Gastroesophageal sphincter (tissue), 3 donors: ENCODE measurements at regions not wholly inside any gene's neighbourhood (a gene's known extent, or its start where the extent isn't known, plus 50 kb on each side); places are given as distances from the start of the nearest gene placed in this dataset.

Source experiments
- CTCF ChIP-seq, 4 experiments: fragments of 200-600 bp in 2 of 4; fragments of 450-650 bp in 2 of 4; sonication (generic) in 1 of 4; IDR thresholded peaks; one replicate each; pipeline ENCODE4 v1.5.1; 2017 to 2019; ENCODE audit warnings: antibody characterized with exemption in 4 of 4, mild to moderate bottlenecking in 2 of 4, moderate library complexity in 2 of 4
- EP300 ChIP-seq: sonication (generic); formaldehyde crosslinking; IDR thresholded peaks from one replicate; pipeline ENCODE4 v1.6.1; 2017; ENCODE audit warnings: antibody characterized with exemption, mild to moderate bottlenecking

- no peak for TF ChIP-seq CTCF (IDR thresholded peaks at IDR 0.05)
- no peak for TF ChIP-seq EP300
Observed at GRCh38 chr2:107160640-107161239, 274.8 kb upstream of the ST6GAL2 start.
